Glomerular visceral epithelial cell (primary cell): ENCODE measurements at regions not wholly inside any gene's neighbourhood (a gene's known extent, or its start where the extent isn't known, plus 50 kb on each side); places are given as distances from the start of the nearest gene placed in this dataset.
"Not testable (repeated sequence)": the region's sequence is repeated elsewhere in the genome, so short reads cannot be mapped to it uniquely, and the experiment has no call there.

Source experiments
- DNase-seq: peaks from one replicate; pipeline ENCODE4 v3.0.0-alpha.2; 2016; ENCODE audit errors: extremely low spot score

- DNase-seq = no peak
Measured at GRCh38 chr4:158313566-158313965, 103.3 kb downstream of the TMEM144 start.

GRCh38 chr4:158314756-158315487 lies 104.6 kb downstream of the TMEM144 start:
- DNase-seq = peak; percentile 39

- peak; percentile 40 for DNase-seq
Measured at GRCh38 chr4:158315706-158316105, 105.4 kb downstream of the TMEM144 start.

GRCh38 chr4:158316264-158316663 lies 106.0 kb downstream of the TMEM144 start:
- no peak for DNase-seq

- no peak for DNase-seq
Measured at GRCh38 chr4:158319880-158320279, 109.6 kb downstream of the TMEM144 start.

- DNase-seq = no peak
Measured at GRCh38 chr4:158322109-158322508, 111.8 kb downstream of the TMEM144 start.

GRCh38 chr4:158327525-158327924 lies 117.2 kb downstream of the TMEM144 start:
- no peak for DNase-seq

- DNase-seq = no peak
Measured at GRCh38 chr4:158331863-158332262, 121.6 kb downstream of the TMEM144 start.

- DNase-seq = no peak
Measured at GRCh38 chr4:158333820-158334219, 123.5 kb downstream of the TMEM144 start.

GRCh38 chr4:158341896-158342295 lies 131.6 kb downstream of the TMEM144 start:
- DNase-seq = no peak

GRCh38 chr4:158346576-158346975 lies 136.3 kb downstream of the TMEM144 start:
- no peak for DNase-seq

GRCh38 chr4:158347556-158347955 lies 137.3 kb downstream of the TMEM144 start:
- DNase-seq = no peak

- no peak for DNase-seq
Measured at GRCh38 chr4:158350161-158350560, 139.9 kb downstream of the TMEM144 start.

GRCh38 chr4:158353541-158354304 lies 143.4 kb downstream of the TMEM144 start:
- no peak for DNase-seq

- DNase-seq = no peak
Measured at GRCh38 chr4:158356301-158356700, 146.0 kb downstream of the TMEM144 start.

GRCh38 chr4:158367932-158368441 lies 153.7 kb upstream of the RXFP1 start:
- not testable (repeated sequence) for DNase-seq

- no peak for DNase-seq
Measured at GRCh38 chr4:158371158-158371557, 150.5 kb upstream of the RXFP1 start.

- DNase-seq = no peak
Measured at GRCh38 chr4:158374318-158374717, 147.4 kb upstream of the RXFP1 start.

- DNase-seq = no peak
Measured at GRCh38 chr4:158376106-158376840, 145.4 kb upstream of the RXFP1 start.

GRCh38 chr4:158384414-158384813 lies 137.3 kb upstream of the RXFP1 start:
- DNase-seq = no peak

GRCh38 chr4:158395343-158395742 lies 126.3 kb upstream of the RXFP1 start:
- DNase-seq = no peak

- no peak for DNase-seq
Measured at GRCh38 chr4:158395889-158396288, 125.8 kb upstream of the RXFP1 start.
